B cell (primary cell): ENCODE measurements at regions not wholly inside any gene's neighbourhood (a gene's known extent, or its start where the extent isn't known, plus 50 kb on each side); places are given as distances from the start of the nearest gene placed in this dataset.

Source experiments
- ATAC-seq: fragments of 200-7000 bp; cut with Tn5 transposase; one replicate; pipeline ENCODE4 v1.10.0; 2021; ENCODE audit warnings: low read depth, mild to moderate bottlenecking, moderate number of reproducible peaks, moderate library complexity
- CTCF ChIA-PET: fragments of 350-600 bp; sonication (Branson Sonifier 250); formaldehyde crosslinking; loops from one replicate; lab custom pipeline; 2021; ENCODE audit warnings: antibody characterized with exemption, inconsistent platforms; lab: Charles Lee
- POLR2A ChIA-PET: fragments of 350-600 bp; sonication (Branson Sonifier 250); formaldehyde crosslinking; loops from one replicate; lab custom pipeline; 2021; ENCODE audit warnings: antibody characterized with exemption; lab: Charles Lee
- DNase-seq: peaks from one replicate; pipeline ENCODE4 v3.0.0; 2013
- H2AFZ ChIP-seq: 2 replicates; pipeline ENCODE4 v1.6.1; 2012; ENCODE audit warnings: mild to moderate bottlenecking, low read depth, low read length; ENCODE audit not compliant: insufficient read depth, poor library complexity, severe bottlenecking
- H3K27ac ChIP-seq, 2 donors: 1 replicate in 1 of 2; 2 replicates in 1 of 2; pipeline ENCODE4 v1.5.1; 2012 to 2013; ENCODE audit warnings: low read length in 2 of 2, mild to moderate bottlenecking in 2 of 2, moderate library complexity in 1 of 2
- H3K27me3 ChIP-seq, 4 experiments: fragments of 200-600 bp in 1 of 4; sonication (generic) in 1 of 4; replicated peaks in 1 of 4; 1 replicate in 2 of 4; 2 replicates in 2 of 4; pipeline versions ENCODE4 v1.6.1 to v1.7.0; 2013 to 2016; ENCODE audit warnings: low read length in 3 of 4, mild to moderate bottlenecking in 2 of 4, mixed read lengths in 1 of 4, moderate library complexity in 1 of 4; ENCODE audit not compliant: insufficient read depth in 4 of 4, control insufficient read depth in 3 of 4; ENCODE audit errors: control extremely low read depth in 1 of 4
- H3K36me3 ChIP-seq, 2 experiments: replicated peaks in 1 of 2; 1 replicate in 1 of 2; 2 replicates in 1 of 2; pipeline versions ENCODE4 v1.6.1 to v1.7.1; 2013; ENCODE audit warnings: low read length in 1 of 2; ENCODE audit not compliant: insufficient read depth in 2 of 2, control insufficient read depth in 1 of 2; ENCODE audit errors: control extremely low read depth in 1 of 2, extremely low read depth in 1 of 2
- H3K4me1 ChIP-seq, 2 donors: fragments of 200-600 bp in 1 of 2; sonication (generic) in 1 of 2; 1 replicate in 1 of 2; 2 replicates in 1 of 2; pipeline versions ENCODE4 v1.5.1 to v1.6.1; 2013 to 2017; ENCODE audit warnings: low read length in 2 of 2; ENCODE audit not compliant: control insufficient read depth in 2 of 2, insufficient read depth in 2 of 2
- H3K4me2 ChIP-seq: replicated peaks from 2 replicates; pipeline ENCODE3; 2012; ENCODE audit warnings: mild to moderate bottlenecking, low read depth, low read length; ENCODE audit not compliant: poor library complexity, severe bottlenecking
- H3K4me3 ChIP-seq, 5 experiments: fragments of 200-600 bp in 1 of 5; sonication (generic) in 1 of 5; 1 replicate in 3 of 5; 2 replicates in 2 of 5; pipeline versions ENCODE4 v1.5.1 to v1.7.0; 2011 to 2016; ENCODE audit warnings: low read length in 4 of 5, mild to moderate bottlenecking in 4 of 5, low read depth in 2 of 5, control low read depth in 1 of 5, moderate library complexity in 1 of 5; ENCODE audit not compliant: insufficient read depth in 1 of 5; ENCODE audit errors: control extremely low read depth in 1 of 5, extremely low read depth in 1 of 5
- H3K79me2 ChIP-seq: fragments of 200-600 bp; sonication (generic); one replicate; pipeline ENCODE4 v1.6.0; 2016; ENCODE audit warnings: low read length; ENCODE audit not compliant: control insufficient read depth, insufficient read depth
- H3K9ac ChIP-seq: fragments of 200-600 bp; sonication (generic); 2 replicates; pipeline ENCODE4 v1.6.1; 2017; ENCODE audit warnings: mild to moderate bottlenecking, low read length, moderate library complexity
- H3K9me3 ChIP-seq, 3 donors: one replicate each; pipeline versions ENCODE4 v1.6.1 to v1.7.1; 2013; ENCODE audit warnings: low read length in 2 of 3; ENCODE audit not compliant: control insufficient read depth in 2 of 3, insufficient read depth in 1 of 3; ENCODE audit errors: control extremely low read depth in 1 of 3
- H4K20me1 ChIP-seq: 2 replicates; pipeline ENCODE4 v1.6.0; 2012; ENCODE audit warnings: mild to moderate bottlenecking, low read length; ENCODE audit not compliant: insufficient read depth, control insufficient read depth, poor library complexity, severe bottlenecking
- H3K27ac Mint-ChIP-seq: one replicate; pipeline ENCODE4 v1.8.0; 2021; ENCODE audit warnings: mixed read lengths
- H3K27me3 Mint-ChIP-seq: one replicate; pipeline ENCODE4 v1.8.0; 2021; ENCODE audit warnings: mixed read lengths
- H3K4me1 Mint-ChIP-seq: one replicate; pipeline ENCODE4 v1.8.0; 2021; ENCODE audit warnings: mixed read lengths
- H3K4me3 Mint-ChIP-seq: one replicate; pipeline ENCODE4 v1.8.0; 2021; ENCODE audit warnings: mixed read lengths
- H3K9me3 Mint-ChIP-seq: one replicate; pipeline ENCODE4 v1.8.0; 2022; ENCODE audit warnings: mixed read lengths; ENCODE audit not compliant: insufficient read depth
- EZH2 ChIP-seq: IDR thresholded peaks from 2 replicates; pipeline ENCODE4 v1.6.1; 2012; ENCODE audit warnings: borderline replicate concordance, low read depth, mild to moderate bottlenecking, moderate library complexity, low read length; ENCODE audit not compliant: insufficient read depth, poor library complexity, severe bottlenecking
- WGBS: methylation state at CpG from one replicate; pipeline ENCODE4 v1.1.5; 2013; ENCODE audit warnings: missing lambda C conversion rate; ENCODE audit not compliant: insufficient coverage; 5-methylcytosine and 5-hydroxymethylcytosine counted together
- intact Hi-C: fragments of 100-400 bp; cut with micrococcal nuclease; formaldehyde crosslinking; loops from one replicate; pipeline ENCODE4 v1.10.0; 2022
- TF ChIP-seq, protein P1 (sequence below): fragments of 200-600 bp; IDR thresholded peaks from one replicate; pipeline ENCODE4 v1.8.0; 2022; ENCODE audit warnings: antibody characterized with exemption, mild to moderate bottlenecking

- Histone ChIP-seq H3K4me2 (peak overlapping the region; percentile 56), H3K4me3 (peak overlapping the region in 1 of 5 experiments; percentile 1), H3K27ac (peak overlapping the region; percentile 77 to 92), H2AFZ (peak overlapping the region; percentile 57), H3K79me2 (no peaks in the 10 kb centered on the region), H4K20me1 (no peaks in the 10 kb centered on the region), H3K4me1 (peaks cover 41 to 47% of the 10 kb centered on the region in 2 donors), H3K36me3 (no peaks in the 10 kb centered on the region), H3K9ac (no peak overlapping the region), H3K27me3 (no peaks in the 10 kb centered on the region), H3K9me3 (no peaks in the 10 kb centered on the region)
- no peaks in the 10 kb centered on the region for H3K27me3 Mint-ChIP-seq
- WGBS = no CpG with 5 or more reads among the region's 6 CpGs
- ATAC-seq = peak; percentile 46
- peak overlapping the region; percentile 55 for H3K4me3 Mint-ChIP-seq
- TF ChIP-seq EZH2 = no peak
- TF ChIP-seq, protein P1, sequence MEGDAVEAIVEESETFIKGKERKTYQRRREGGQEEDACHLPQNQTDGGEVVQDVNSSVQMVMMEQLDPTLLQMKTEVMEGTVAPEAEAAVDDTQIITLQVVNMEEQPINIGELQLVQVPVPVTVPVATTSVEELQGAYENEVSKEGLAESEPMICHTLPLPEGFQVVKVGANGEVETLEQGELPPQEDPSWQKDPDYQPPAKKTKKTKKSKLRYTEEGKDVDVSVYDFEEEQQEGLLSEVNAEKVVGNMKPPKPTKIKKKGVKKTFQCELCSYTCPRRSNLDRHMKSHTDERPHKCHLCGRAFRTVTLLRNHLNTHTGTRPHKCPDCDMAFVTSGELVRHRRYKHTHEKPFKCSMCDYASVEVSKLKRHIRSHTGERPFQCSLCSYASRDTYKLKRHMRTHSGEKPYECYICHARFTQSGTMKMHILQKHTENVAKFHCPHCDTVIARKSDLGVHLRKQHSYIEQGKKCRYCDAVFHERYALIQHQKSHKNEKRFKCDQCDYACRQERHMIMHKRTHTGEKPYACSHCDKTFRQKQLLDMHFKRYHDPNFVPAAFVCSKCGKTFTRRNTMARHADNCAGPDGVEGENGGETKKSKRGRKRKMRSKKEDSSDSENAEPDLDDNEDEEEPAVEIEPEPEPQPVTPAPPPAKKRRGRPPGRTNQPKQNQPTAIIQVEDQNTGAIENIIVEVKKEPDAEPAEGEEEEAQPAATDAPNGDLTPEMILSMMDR = no peak
- H3K4me1 Mint-ChIP-seq = peaks cover 57% of the 10 kb centered on the region
- H3K9me3 Mint-ChIP-seq = no peaks in the 10 kb centered on the region
- ChIA-PET POLR2A (interaction anchor here (0.7 to 1.2 kb wide), 2 partner anchors 24 to 86 kb away, joined by 3 to 6 read pairs; no protein-coding TSS in a partner anchor), CTCF (interaction anchor here (0.7 to 2.3 kb wide), 6 partner anchors 10 to 510 kb away, joined by 3 to 10 read pairs (median 4); no protein-coding TSS in a partner anchor)
- DNase-seq = peak; percentile 36
- H3K27ac Mint-ChIP-seq = peak overlapping the region; percentile 76
- intact Hi-C loops = loop anchor here (2.0 to 5.0 kb wide), 4 partner anchors 17 to 509 kb away; no protein-coding TSS in a partner anchor
Measured at GRCh38 chr5:56327809-56328208, 94.7 kb upstream of the ANKRD55 start.

DNA sequence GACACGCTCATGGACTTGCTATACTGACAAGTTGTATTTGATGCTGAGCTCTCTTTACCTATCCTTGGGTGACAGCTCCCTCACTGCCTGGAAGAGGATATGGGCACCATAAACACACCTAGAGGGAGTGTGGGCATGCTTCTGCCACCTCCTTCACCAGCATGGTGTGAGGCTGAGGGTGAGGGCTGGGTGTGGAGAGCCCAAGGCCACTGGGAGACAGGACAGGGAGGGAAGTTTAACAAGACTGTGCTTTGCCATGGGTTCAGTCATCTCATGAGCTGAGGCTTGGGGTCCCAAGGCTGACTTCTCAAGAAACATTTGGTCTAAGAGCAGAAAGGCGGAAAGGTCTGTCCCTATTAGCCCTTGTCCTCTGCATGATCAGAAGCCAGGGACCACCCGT is 93.6 kb upstream of the ANKRD55 start:
- H3K79me2 ChIP-seq = no peaks in the 10 kb centered on the region
- no peaks in the 10 kb centered on the region for H3K27me3 ChIP-seq
- peak overlapping the region in 1 of 2 donors; percentile 92 for H3K27ac ChIP-seq
- TF ChIP-seq EZH2 = no peak
- TF ChIP-seq, protein P1 = no peak
- no peak for ATAC-seq
- peaks cover 55% of the 10 kb centered on the region for H3K4me1 Mint-ChIP-seq
- H3K9ac ChIP-seq = no peak overlapping the region
- peak overlapping the region; percentile 56 for H3K4me2 ChIP-seq
- H3K36me3 ChIP-seq = no peaks in the 10 kb centered on the region
- peak overlapping the region; percentile 30 for H3K4me3 Mint-ChIP-seq
- H3K4me1 ChIP-seq = peaks cover 41 to 47% of the 10 kb centered on the region in 2 donors
- no peaks in the 10 kb centered on the region for H3K27me3 Mint-ChIP-seq
- ChIA-PET POLR2A (no interaction called here), CTCF (interaction anchor here (1.9 kb wide), 1 partner anchor 14 kb away, joined by 4 read pairs; no protein-coding TSS in a partner anchor)
- peak overlapping the region; percentile 54 for H3K27ac Mint-ChIP-seq
- no peaks in the 10 kb centered on the region for H4K20me1 ChIP-seq
- no peak overlapping the region for H3K4me3 ChIP-seq
- no peak for DNase-seq
- no peak overlapping the region for H2AFZ ChIP-seq
- WGBS = 100% methylated on average over 2 of the region's 3 CpGs
- H3K9me3 Mint-ChIP-seq = no peaks in the 10 kb centered on the region
- H3K9me3 ChIP-seq = no peaks in the 10 kb centered on the region
- intact Hi-C loops = loop anchor here (5.0 kb wide), 2 partner anchors 86 to 511 kb away; no protein-coding TSS in a partner anchor
